H1 (cell line): ENCODE measurements at regions not wholly inside any gene's neighbourhood (a gene's known extent, or its start where the extent isn't known, plus 50 kb on each side); places are given as distances from the start of the nearest gene placed in this dataset.

Experiments used
- CTCF ChIA-PET: fragments of 300-600 bp; sonication (Branson Sonifier 250); formaldehyde crosslinking; loops from one replicate; lab custom pipeline; 2021; ENCODE audit not compliant: partially characterized antibody; lab: Charles Lee
- POLR2A ChIA-PET: fragments of 300-600 bp; sonication (Branson Sonifier 250); formaldehyde crosslinking; loops from one replicate; lab custom pipeline; 2021; ENCODE audit warnings: inconsistent platforms; ENCODE audit not compliant: partially characterized antibody; lab: Charles Lee
- DNase-seq, 2 experiments: peaks; one replicate each; pipeline versions ENCODE4 v3.0.0 to v3.0.0-alpha.2; 2010 to 2022; ENCODE audit warnings: low spot score in 2 of 2, low read depth in 1 of 2, mixed read lengths in 1 of 2
- FAIRE-seq: peaks from 2 replicates; lab custom pipeline; 2011; peaks lifted over from hg19 to GRCh38; lab: Jason Lieb, UNC
- H2AFZ ChIP-seq: 2 replicates; pipeline ENCODE4 v1.8.1; 2012; ENCODE audit warnings: low read length, inconsistent platforms
- H2AK5ac ChIP-seq: 2 replicates; pipeline ENCODE4 v1.6.1; 2013; ENCODE audit warnings: low read depth, low read length
- H2BK120ac ChIP-seq: replicated peaks from 2 replicates; pipeline ENCODE3; 2013; ENCODE audit warnings: low read depth, low read length, inconsistent platforms
- H2BK12ac ChIP-seq: 2 replicates; pipeline ENCODE4 v1.6.1; 2013; ENCODE audit warnings: low read depth, low read length
- H2BK15ac ChIP-seq: 2 replicates; pipeline ENCODE4 v1.6.1; 2013; ENCODE audit warnings: low read length
- H2BK20ac ChIP-seq: 2 replicates; pipeline ENCODE4 v1.6.1; 2013; ENCODE audit warnings: low read length
- H2BK5ac ChIP-seq: 2 replicates; pipeline ENCODE4 v1.6.1; 2013; ENCODE audit warnings: low read depth, low read length
- H3K14ac ChIP-seq: 2 replicates; pipeline ENCODE4 v1.6.1; 2013; ENCODE audit warnings: inconsistent platforms; ENCODE audit not compliant: insufficient read length
- H3K18ac ChIP-seq: 2 replicates; pipeline ENCODE4 v1.6.1; 2013; ENCODE audit warnings: low read length; ENCODE audit errors: extremely low read depth
- H3K23ac ChIP-seq: 2 replicates; pipeline ENCODE4 v1.6.1; 2013; ENCODE audit warnings: inconsistent platforms; ENCODE audit not compliant: insufficient read length
- H3K23me2 ChIP-seq: 2 replicates; pipeline ENCODE4 v1.6.1; 2013; ENCODE audit warnings: low read depth, low read length
- H3K27ac ChIP-seq: 2 replicates; pipeline ENCODE4 v1.6.1; 2011; ENCODE audit warnings: low read depth, low read length, inconsistent platforms
- H3K27me3 ChIP-seq, 4 experiments: replicated peaks in 1 of 4; 1 replicate in 1 of 4; 2 replicates in 3 of 4; pipeline versions ENCODE4 v1.6.1 to v1.8.1; 2011 to 2013; ENCODE audit warnings: low read length in 3 of 4, mild to moderate bottlenecking in 3 of 4, inconsistent platforms in 2 of 4, mixed read lengths in 2 of 4, moderate library complexity in 1 of 4; ENCODE audit not compliant: control insufficient read depth in 3 of 4, insufficient read depth in 3 of 4; ENCODE audit errors: extremely low read depth in 1 of 4
- H3K36me3 ChIP-seq, 4 experiments: 2 replicates each; pipeline versions ENCODE4 v1.6.1 to v1.8.1; 2011 to 2013; ENCODE audit warnings: mild to moderate bottlenecking in 4 of 4, low read length in 3 of 4, moderate library complexity in 2 of 4, control low read depth in 1 of 4, inconsistent platforms in 1 of 4; ENCODE audit not compliant: insufficient read depth in 4 of 4, control insufficient read depth in 2 of 4
- H3K4ac ChIP-seq: replicated peaks from 2 replicates; pipeline ENCODE3; 2013; ENCODE audit warnings: low read length, low read depth, mixed read lengths, inconsistent platforms; ENCODE audit not compliant: insufficient read length
- H3K4me1 ChIP-seq, 4 experiments: replicated peaks in 1 of 4; 1 replicate in 1 of 4; 2 replicates in 3 of 4; pipeline versions ENCODE4 v1.6.1 to v1.8.1; 2011 to 2013; ENCODE audit warnings: low read length in 3 of 4, inconsistent platforms in 2 of 4, mixed read lengths in 1 of 4; ENCODE audit not compliant: insufficient read depth in 4 of 4, control insufficient read depth in 3 of 4
- H3K4me2 ChIP-seq, 2 experiments: 2 replicates each; pipeline versions ENCODE4 v1.6.1 to v1.8.1; 2011 to 2013; ENCODE audit warnings: low read depth in 2 of 2, low read length in 2 of 2, control low read depth in 1 of 2, inconsistent platforms in 1 of 2, mild to moderate bottlenecking in 1 of 2; ENCODE audit not compliant: insufficient read depth in 1 of 2
- H3K4me3 ChIP-seq, 4 experiments: fragments of 200-600, 300-600 bp in 1 of 4; sonication (generic), shearing (Covaris generic), sonication (Bioruptor Twin) in 1 of 4; 2 replicates each; pipeline versions ENCODE4 v1.5.1 to v1.8.1; 2011 to 2016; ENCODE audit warnings: low read length in 4 of 4, low read depth in 3 of 4, control low read depth in 2 of 4, inconsistent platforms in 2 of 4, mild to moderate bottlenecking in 2 of 4, mixed read lengths in 1 of 4, moderate library complexity in 1 of 4; ENCODE audit not compliant: insufficient read depth in 2 of 4; ENCODE audit errors: extremely low read depth in 1 of 4
- H3K56ac ChIP-seq: replicated peaks from 2 replicates; pipeline ENCODE3; 2013; ENCODE audit warnings: low read depth, mild to moderate bottlenecking, mixed read lengths, low read length, inconsistent platforms; ENCODE audit not compliant: insufficient read length
- H3K79me1 ChIP-seq: 2 replicates; pipeline ENCODE4 v1.6.1; 2013; ENCODE audit warnings: low read depth, low read length, control low read depth
- H3K79me2 ChIP-seq, 2 experiments: 2 replicates each; pipeline versions ENCODE4 v1.6.1 to v1.8.1; 2012 to 2013; ENCODE audit warnings: low read length in 2 of 2, mild to moderate bottlenecking in 2 of 2, inconsistent platforms in 1 of 2; ENCODE audit not compliant: insufficient read depth in 2 of 2, control insufficient read depth in 1 of 2
- H3K9ac ChIP-seq, 4 experiments: replicated peaks in 1 of 4; 1 replicate in 1 of 4; 2 replicates in 3 of 4; pipeline versions ENCODE4 v1.6.1 to v1.8.1; 2011 to 2013; ENCODE audit warnings: low read depth in 3 of 4, low read length in 3 of 4, control low read depth in 2 of 4, mild to moderate bottlenecking in 2 of 4, moderate library complexity in 2 of 4, inconsistent platforms in 1 of 4; ENCODE audit errors: extremely low read depth in 1 of 4
- H3K9me3 ChIP-seq, 2 experiments: 2 replicates each; pipeline versions ENCODE4 v1.6.1 to v1.8.1; 2012 to 2013; ENCODE audit warnings: mild to moderate bottlenecking in 2 of 2, moderate library complexity in 2 of 2, control low read depth in 1 of 2, inconsistent platforms in 1 of 2, low read depth in 1 of 2, low read length in 1 of 2, mixed read lengths in 1 of 2; ENCODE audit not compliant: insufficient read depth in 2 of 2
- H4K20me1 ChIP-seq, 2 experiments: replicated peaks in 1 of 2; 2 replicates each; pipeline versions ENCODE3 to v1.8.1; 2011 to 2013; ENCODE audit warnings: inconsistent platforms in 2 of 2, low read length in 2 of 2, mild to moderate bottlenecking in 1 of 2; ENCODE audit not compliant: insufficient read depth in 2 of 2, control insufficient read depth in 1 of 2
- H4K5ac ChIP-seq: 2 replicates; pipeline ENCODE4 v1.6.1; 2013; ENCODE audit warnings: low read length, low read depth, mixed read lengths, inconsistent platforms; ENCODE audit not compliant: insufficient read length
- H4K8ac ChIP-seq: 2 replicates; pipeline ENCODE4 v1.8.0; 2013; ENCODE audit warnings: mild to moderate bottlenecking, moderate library complexity, low read length, inconsistent platforms; ENCODE audit not compliant: insufficient read depth; ENCODE audit errors: extremely low read depth
- H4K91ac ChIP-seq: replicated peaks from 2 replicates; pipeline ENCODE3; 2013; ENCODE audit warnings: low read length, mixed read lengths, inconsistent platforms; ENCODE audit not compliant: insufficient read length
- ASH2L ChIP-seq: fragments of 200-600, 300-600 bp; sonication (generic); IDR thresholded peaks from one replicate; pipeline ENCODE4 v1.7.1; 2017; ENCODE audit warnings: low read length
- ATF3 ChIP-seq: IDR thresholded peaks from 2 replicates; pipeline ENCODE4 v1.6.1; 2011; ENCODE audit warnings: low read depth, mild to moderate bottlenecking, low read length; ENCODE audit not compliant: insufficient read depth
- BACH1 ChIP-seq: IDR thresholded peaks from 2 replicates; pipeline ENCODE4 v1.6.1; 2012; ENCODE audit warnings: low read length, improper control_type of control experiment
- BRCA1 ChIP-seq: IDR thresholded peaks from 2 replicates; pipeline ENCODE4 v1.6.1; 2012; ENCODE audit warnings: low read depth, low read length, improper control_type of control experiment
- CHD2 ChIP-seq: IDR thresholded peaks from 2 replicates; pipeline ENCODE4 v1.6.1; 2012; ENCODE audit warnings: low read length, improper control_type of control experiment
- NRF1 ChIP-seq: IDR thresholded peaks from 2 replicates; pipeline ENCODE4 v1.6.1; 2011; ENCODE audit warnings: mild to moderate bottlenecking, low read depth, low read length, improper control_type of control experiment
- USF2 ChIP-seq: IDR thresholded peaks from 2 replicates; pipeline ENCODE4 v1.6.1; 2011; ENCODE audit warnings: low read length, improper control_type of control experiment
- WGBS, 2 experiments: shearing (Covaris generic) in 1 of 2; methylation state at CpG; one replicate each; pipeline versions ENCODE4 v1.1.6 to v1.1.7; 2013 to 2015; ENCODE audit warnings: low lambda C conversion rate in 2 of 2, mixed read lengths in 2 of 2, inconsistent platforms in 1 of 2, low coverage in 1 of 2, missing lambda C conversion rate in 1 of 2; ENCODE audit not compliant: insufficient replicate concordance in 2 of 2, insufficient coverage in 1 of 2, insufficient read length in 1 of 2; ENCODE audit errors: extremely low coverage in 1 of 2, missing lambda C conversion rate in 1 of 2; 5-methylcytosine and 5-hydroxymethylcytosine counted together

- Histone ChIP-seq H3K4me3 (no peak overlapping the region), H3K27ac (no peak overlapping the region), H3K9me3 (no peaks in the 10 kb centered on the region), H3K27me3 (no peaks in the 10 kb centered on the region), H4K91ac (no peak overlapping the region), H2AK5ac (no peak overlapping the region), H2BK15ac (no peak overlapping the region), H2BK20ac (no peak overlapping the region), H3K23ac (no peak overlapping the region), H3K56ac (no peak overlapping the region), H4K20me1 (no peaks in the 10 kb centered on the region), H3K18ac (no peak overlapping the region), H2BK120ac (no peak overlapping the region), H3K36me3 (no peaks in the 10 kb centered on the region), H2BK12ac (no peak overlapping the region), H4K5ac (no peak overlapping the region), H3K4me1 (no peaks in the 10 kb centered on the region), H3K23me2 (no peaks in the 10 kb centered on the region), H3K79me1 (no peaks in the 10 kb centered on the region), H3K4me2 (no peak overlapping the region), H2BK5ac (no peak overlapping the region), H3K4ac (no peak overlapping the region), H4K8ac (no peak overlapping the region), H3K79me2 (no peaks in the 10 kb centered on the region), H3K9ac (no peak overlapping the region), H2AFZ (no peak overlapping the region), H3K14ac (no peak overlapping the region)
- TF ChIP-seq ATF3 (no peak), USF2 (no peak), BRCA1 (no peak), NRF1 (no peak), ASH2L (no peak), BACH1 (no peak), CHD2 (no peak)
- POLR2A ChIA-PET, result no interaction called here
- no peak for FAIRE-seq
- CTCF ChIA-PET, result interaction anchor here (0.7 to 1.4 kb wide), 4 partner anchors 22 to 146 kb away, joined by 3 to 5 read pairs (median 4); no protein-coding TSS in a partner anchor
- 89% methylated on average over 4 of the region's 4 CpGs; no CpG with 5 or more reads in 1 of the 2 experiments for WGBS, 2 experiments
- DNase-seq, result no peak
These were observed 498.1 kb upstream of the TNC start for GRCh38 chr9:115615821-115616665.
